ENCODE measurements at regions not wholly inside any gene's neighbourhood (a gene's known extent, or its start where the extent isn't known, plus 50 kb on each side); places are given as distances from the start of the nearest gene placed in this dataset.
A peak's percentile ranks its signal among the peaks of the same experiment; 100 is the strongest.

DNA sequence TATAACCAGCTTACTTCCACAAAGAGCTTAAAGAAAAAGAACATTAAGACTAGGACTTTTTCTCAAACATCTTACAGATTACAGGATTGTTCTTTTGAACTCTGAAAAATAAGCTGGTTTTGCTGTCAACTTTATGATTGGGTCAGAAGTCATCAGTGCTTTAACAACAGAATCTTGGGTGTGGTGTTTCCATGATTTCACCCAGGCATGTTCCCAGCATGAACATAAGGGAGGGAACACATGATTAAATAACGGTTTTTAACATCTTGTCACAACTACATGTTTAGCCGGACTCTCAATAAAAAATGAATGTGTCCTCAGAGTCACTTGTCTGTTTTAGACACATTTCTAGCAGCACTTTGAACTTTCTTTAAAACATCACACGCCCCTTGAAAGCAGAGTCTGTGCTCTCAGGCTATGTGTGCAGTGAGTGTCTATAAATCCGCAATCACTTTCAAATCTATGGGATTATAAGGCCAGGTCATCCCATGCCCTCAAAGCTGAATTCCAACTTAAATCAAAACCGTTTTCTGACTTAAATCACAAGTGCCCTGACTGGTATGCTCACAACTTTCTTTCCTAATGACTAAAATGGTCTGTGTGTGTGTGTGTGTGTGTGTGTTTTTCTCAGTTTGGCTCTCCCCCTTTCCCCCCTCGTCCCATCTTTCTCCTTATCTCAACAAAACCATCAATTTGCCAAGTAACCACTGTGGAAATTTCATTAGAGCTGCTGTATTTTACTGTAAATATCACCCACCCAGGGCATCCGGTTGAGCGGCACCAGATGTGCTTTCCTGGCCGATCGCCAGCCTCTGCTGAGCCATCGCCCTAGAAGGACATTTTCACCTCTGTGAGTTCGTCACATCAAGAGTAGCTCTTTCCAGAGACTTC lies 216.8 kb upstream of the DTNBP1 start:
- Mint-ChIP-seq H3K4me1 (peaks cover 17 to 28% (median 21%) of the 10 kb centered on the region in 7 donors), H3K9me3 (peaks cover 0 to 5% (median 0%) of the 10 kb centered on the region in 11 donors), H3K36me3 (peaks cover 0 to 4% (median 0%) of the 10 kb centered on the region in 5 donors), H3K27ac (peak overlapping the region in 5 of 9 donors; percentile 3 to 52 (median 19)), H3K27me3 (peaks cover 0 to 3% (median 0%) of the 10 kb centered on the region in 5 donors), H3K4me3 (peak overlapping the region in 8 of 10 donors; percentile 5 to 68 (median 22))
- peak; percentile 55 for ATAC-seq
- H3K27me3 ChIP-seq (ENCODE audit: control insufficient read depth in 2 of 2, insufficient read depth in 2 of 2, low read length in 2 of 2): no peaks in the 10 kb centered on the region
- H3K9me3 ChIP-seq (ENCODE audit: control insufficient read depth in 2 of 3, low read length in 3 of 3): no peaks in the 10 kb centered on the region
- peak in 8 of 9 donors; percentile 4 to 59 (median 46) for DNase-seq
- CTCF ChIA-PET: no interaction called here
- H3K4me1 ChIP-seq (ENCODE audit: control insufficient read depth in 2 of 2, insufficient read depth in 2 of 2, low read length in 2 of 2): peaks cover 3 to 6% of the 10 kb centered on the region in 2 donors
- no peaks in the 10 kb centered on the region for H3K36me3 ChIP-seq (ENCODE audit: control insufficient read depth in 2 of 3, insufficient read depth in 3 of 3, low read length in 3 of 3)
- H3K4me3 ChIP-seq (ENCODE audit: low read length): no peak overlapping the region
- intact Hi-C loops (cut with micrococcal nuclease): no loop called here
- H3K27ac ChIP-seq (ENCODE audit: low read depth, low read length): no peak overlapping the region
- POLR2A ChIA-PET: interaction anchor here (0.6 kb wide), 1 partner anchor 65 kb away, joined by 4 read pairs; no protein-coding TSS in a partner anchor

DNA sequence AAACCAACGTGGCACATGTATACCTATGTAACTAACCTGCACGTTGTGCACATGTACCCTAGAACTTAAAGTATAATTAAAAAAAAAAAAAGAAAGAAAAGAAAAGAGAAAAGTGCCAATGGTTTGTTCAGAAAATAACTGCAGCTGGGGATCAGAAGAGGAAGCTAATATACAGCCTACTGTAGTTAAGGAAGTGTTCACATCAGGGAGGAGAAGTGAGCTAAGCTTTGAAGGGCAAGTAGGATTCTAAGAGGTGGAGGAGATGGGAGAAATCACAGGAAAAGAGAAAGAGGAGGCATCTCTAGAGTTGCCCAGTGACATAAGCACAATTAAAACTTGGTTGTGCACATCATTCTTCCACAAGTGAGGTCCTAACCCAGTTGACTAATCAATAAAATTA lies 214.4 kb upstream of the DTNBP1 start:
- H3K9me3 Mint-ChIP-seq: peaks cover 0 to 5% (median 0%) of the 10 kb centered on the region in 11 donors
- CTCF ChIA-PET: no interaction called here
- H3K27ac Mint-ChIP-seq: peak overlapping the region in 1 of 9 donors; percentile 4
- Histone ChIP-seq H3K27me3 (ENCODE audit: control insufficient read depth in 2 of 2, insufficient read depth in 2 of 2, low read length in 2 of 2) (no peaks in the 10 kb centered on the region), H3K4me3 (ENCODE audit: low read length) (no peak overlapping the region), H3K36me3 (ENCODE audit: control insufficient read depth in 2 of 3, insufficient read depth in 3 of 3, low read length in 3 of 3) (no peaks in the 10 kb centered on the region), H3K4me1 (ENCODE audit: control insufficient read depth in 2 of 2, insufficient read depth in 2 of 2, low read length in 2 of 2) (peaks cover 3 to 6% of the 10 kb centered on the region in 2 donors), H3K27ac (ENCODE audit: low read depth, low read length) (no peak overlapping the region), H3K9me3 (ENCODE audit: control insufficient read depth in 2 of 3, low read length in 3 of 3) (no peaks in the 10 kb centered on the region)
- intact Hi-C loops (cut with micrococcal nuclease): no loop called here
- peaks cover 0 to 4% (median 0%) of the 10 kb centered on the region in 5 donors for H3K36me3 Mint-ChIP-seq
- no peak for DNase-seq
- POLR2A ChIA-PET: no interaction called here
- no peak overlapping the region for H3K4me3 Mint-ChIP-seq
- peaks cover 0 to 3% (median 0%) of the 10 kb centered on the region in 5 donors for H3K27me3 Mint-ChIP-seq
- peaks cover 17 to 28% (median 21%) of the 10 kb centered on the region in 7 donors for H3K4me1 Mint-ChIP-seq
- ATAC-seq: no peak

DNA sequence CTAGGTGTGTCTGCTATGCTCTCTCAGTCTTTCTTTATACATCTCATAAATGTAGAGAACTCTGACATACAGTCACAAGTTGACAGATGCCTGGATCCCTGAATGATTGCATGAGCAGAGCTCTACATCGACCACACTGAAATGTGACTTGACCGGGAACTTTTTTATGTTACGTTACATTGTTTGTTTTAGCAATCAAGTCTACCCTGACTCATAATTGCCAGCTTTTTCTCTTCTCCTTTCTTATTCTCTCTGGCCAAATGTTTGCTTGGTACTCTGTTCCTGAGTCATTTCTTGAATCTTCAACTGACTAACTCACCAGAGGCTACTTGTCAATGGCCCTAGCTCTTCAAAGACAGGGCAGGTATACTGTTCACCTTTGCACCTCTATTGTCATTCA lies 213.6 kb upstream of the DTNBP1 start:
- H3K9me3 ChIP-seq (ENCODE audit: control insufficient read depth in 2 of 3, low read length in 3 of 3): no peaks in the 10 kb centered on the region
- peak overlapping the region in 1 of 9 donors; percentile 4 for H3K27ac Mint-ChIP-seq
- no peak overlapping the region for H3K4me3 Mint-ChIP-seq
- DNase-seq (no peak), ATAC-seq (peak; percentile 69)
- H3K4me1 ChIP-seq (ENCODE audit: control insufficient read depth in 2 of 2, insufficient read depth in 2 of 2, low read length in 2 of 2): peaks cover 3 to 6% of the 10 kb centered on the region in 2 donors
- no peak overlapping the region for H3K27ac ChIP-seq (ENCODE audit: low read depth, low read length)
- no peak overlapping the region for H3K4me3 ChIP-seq (ENCODE audit: low read length)
- POLR2A ChIA-PET: no interaction called here
- peaks cover 0 to 4% (median 2%) of the 10 kb centered on the region in 5 donors for H3K27me3 Mint-ChIP-seq
- peaks cover 0 to 2% (median 0%) of the 10 kb centered on the region in 11 donors for H3K9me3 Mint-ChIP-seq
- H3K4me1 Mint-ChIP-seq: peaks cover 19 to 25% (median 20%) of the 10 kb centered on the region in 7 donors
- no peaks in the 10 kb centered on the region for H3K36me3 ChIP-seq (ENCODE audit: control insufficient read depth in 2 of 3, insufficient read depth in 3 of 3, low read length in 3 of 3)
- no peaks in the 10 kb centered on the region for H3K27me3 ChIP-seq (ENCODE audit: control insufficient read depth in 2 of 2, insufficient read depth in 2 of 2, low read length in 2 of 2)
- CTCF ChIA-PET: no interaction called here
- intact Hi-C loops (cut with micrococcal nuclease): no loop called here
- peaks cover 0 to 4% (median 0%) of the 10 kb centered on the region in 5 donors for H3K36me3 Mint-ChIP-seq

DNA sequence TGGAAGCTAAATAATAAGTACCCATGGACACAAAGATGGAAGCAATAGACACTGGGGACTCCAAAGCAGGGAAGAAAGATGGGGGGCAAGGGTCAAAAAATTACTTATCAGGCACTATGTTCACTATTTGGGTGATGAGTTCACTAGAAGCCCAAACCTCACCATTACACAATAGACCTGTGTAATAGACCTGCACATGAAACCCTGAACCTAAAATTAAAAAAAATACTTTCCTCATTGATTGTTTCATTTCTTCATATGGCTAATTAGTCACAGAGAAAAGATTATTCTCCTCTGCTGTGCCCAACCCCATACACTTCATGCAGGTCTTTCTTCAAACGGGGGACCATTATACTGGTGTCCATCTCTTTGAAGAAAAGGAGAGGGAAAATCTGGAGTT lies 213.0 kb upstream of the DTNBP1 start:
- H3K36me3 Mint-ChIP-seq: no peaks in the 10 kb centered on the region
- intact Hi-C loops (cut with micrococcal nuclease): no loop called here
- Histone ChIP-seq H3K4me3 (ENCODE audit: low read length) (no peak overlapping the region), H3K27ac (ENCODE audit: low read depth, low read length) (no peak overlapping the region), H3K27me3 (ENCODE audit: control insufficient read depth in 2 of 2, insufficient read depth in 2 of 2, low read length in 2 of 2) (no peaks in the 10 kb centered on the region), H3K4me1 (ENCODE audit: control insufficient read depth in 2 of 2, insufficient read depth in 2 of 2, low read length in 2 of 2) (peaks cover 3 to 6% of the 10 kb centered on the region in 2 donors), H3K9me3 (ENCODE audit: control insufficient read depth in 2 of 3, low read length in 3 of 3) (no peaks in the 10 kb centered on the region), H3K36me3 (ENCODE audit: control insufficient read depth in 2 of 3, insufficient read depth in 3 of 3, low read length in 3 of 3) (no peaks in the 10 kb centered on the region)
- peaks cover 0 to 2% (median 0%) of the 10 kb centered on the region in 11 donors for H3K9me3 Mint-ChIP-seq
- no peak for DNase-seq
- ATAC-seq: no peak
- no peak overlapping the region for H3K27ac Mint-ChIP-seq
- H3K4me3 Mint-ChIP-seq: peak overlapping the region in 1 of 10 donors; percentile 1
- H3K27me3 Mint-ChIP-seq: peaks cover 0 to 7% (median 5%) of the 10 kb centered on the region in 5 donors
- ChIA-PET POLR2A (no interaction called here), CTCF (no interaction called here)
- H3K4me1 Mint-ChIP-seq: peaks cover 13 to 21% (median 19%) of the 10 kb centered on the region in 7 donors

DNA sequence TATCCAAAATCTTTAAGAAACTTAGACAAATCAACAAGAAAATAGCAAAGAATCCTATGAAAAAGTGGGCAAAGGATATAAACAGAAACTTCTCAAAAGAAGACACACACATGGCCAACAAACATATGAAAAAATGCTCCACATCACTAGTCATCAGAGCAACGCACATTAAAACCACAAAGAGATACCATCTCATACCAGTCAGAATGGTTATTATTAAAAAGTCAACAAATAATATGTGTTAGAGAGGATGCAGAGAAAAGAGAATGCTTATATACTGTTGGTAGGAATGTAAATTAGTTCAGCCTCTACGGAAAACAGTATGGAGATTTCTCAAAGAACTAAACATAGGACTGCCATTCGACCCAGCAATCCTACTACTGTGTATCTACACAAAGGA lies 212.0 kb upstream of the DTNBP1 start:
- Mint-ChIP-seq H3K4me3 (no peak overlapping the region), H3K27me3 (peaks cover 3 to 12% (median 10%) of the 10 kb centered on the region in 5 donors), H3K4me1 (peaks cover 4 to 16% (median 10%) of the 10 kb centered on the region in 7 donors), H3K27ac (no peak overlapping the region), H3K9me3 (peaks cover 0 to 2% (median 0%) of the 10 kb centered on the region in 11 donors), H3K36me3 (peaks cover 0 to 7% (median 0%) of the 10 kb centered on the region in 5 donors)
- ChIA-PET POLR2A (no interaction called here), CTCF (no interaction called here)
- H3K4me1 ChIP-seq (ENCODE audit: control insufficient read depth in 2 of 2, insufficient read depth in 2 of 2, low read length in 2 of 2): peaks cover 3 to 5% of the 10 kb centered on the region in 2 donors
- no peak for ATAC-seq
- intact Hi-C loops (cut with micrococcal nuclease): no loop called here
- no peak overlapping the region for H3K27ac ChIP-seq (ENCODE audit: low read depth, low read length)
- no peaks in the 10 kb centered on the region for H3K9me3 ChIP-seq (ENCODE audit: control insufficient read depth in 2 of 3, low read length in 3 of 3)
- no peak overlapping the region for H3K4me3 ChIP-seq (ENCODE audit: low read length)
- H3K36me3 ChIP-seq (ENCODE audit: control insufficient read depth in 2 of 3, insufficient read depth in 3 of 3, low read length in 3 of 3): no peaks in the 10 kb centered on the region
- no peaks in the 10 kb centered on the region for H3K27me3 ChIP-seq (ENCODE audit: control insufficient read depth in 2 of 2, insufficient read depth in 2 of 2, low read length in 2 of 2)
- DNase-seq: no peak

DNA sequence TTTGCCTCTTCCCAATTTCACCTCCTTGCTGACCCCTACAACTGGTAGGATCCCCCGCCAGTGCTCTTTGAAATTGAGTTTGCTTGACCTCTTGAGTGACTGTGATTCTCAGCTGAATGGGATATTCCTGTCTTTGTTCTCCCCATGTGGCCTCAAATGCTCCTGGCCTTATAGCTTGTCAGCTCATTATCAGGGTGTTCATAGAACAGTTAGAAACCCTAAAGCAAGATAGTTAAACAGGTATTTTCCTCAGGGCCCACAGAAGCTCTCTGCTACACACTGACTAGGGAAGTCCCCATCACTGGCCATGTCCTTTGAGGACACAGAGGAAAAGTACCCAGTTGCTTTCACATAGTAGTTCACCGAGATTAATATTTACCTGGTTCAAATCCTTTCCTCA lies 211.5 kb upstream of the DTNBP1 start:
- Histone ChIP-seq H3K4me3 (ENCODE audit: low read length) (no peak overlapping the region), H3K27ac (ENCODE audit: low read depth, low read length) (no peak overlapping the region), H3K27me3 (ENCODE audit: control insufficient read depth in 2 of 2, insufficient read depth in 2 of 2, low read length in 2 of 2) (no peaks in the 10 kb centered on the region), H3K9me3 (ENCODE audit: control insufficient read depth in 2 of 3, low read length in 3 of 3) (no peaks in the 10 kb centered on the region), H3K4me1 (ENCODE audit: control insufficient read depth in 2 of 2, insufficient read depth in 2 of 2, low read length in 2 of 2) (peaks cover 0 to under 1% of the 10 kb centered on the region in 2 donors), H3K36me3 (ENCODE audit: control insufficient read depth in 2 of 3, insufficient read depth in 3 of 3, low read length in 3 of 3) (no peaks in the 10 kb centered on the region)
- intact Hi-C loops (cut with micrococcal nuclease): no loop called here
- H3K9me3 Mint-ChIP-seq: peaks cover 0 to 2% (median 0%) of the 10 kb centered on the region in 11 donors
- CTCF ChIA-PET: no interaction called here
- H3K36me3 Mint-ChIP-seq: peaks cover 0 to 7% (median 0%) of the 10 kb centered on the region in 5 donors
- peaks cover 3 to 12% (median 10%) of the 10 kb centered on the region in 5 donors for H3K27me3 Mint-ChIP-seq
- H3K4me1 Mint-ChIP-seq: peaks cover 0 to 12% (median 5%) of the 10 kb centered on the region in 7 donors
- POLR2A ChIA-PET: no interaction called here
- ATAC-seq (no peak), DNase-seq (no peak)
- no peak overlapping the region for H3K27ac Mint-ChIP-seq
- H3K4me3 Mint-ChIP-seq: no peak overlapping the region
